ENCODE measurements at regions not wholly inside any gene's neighbourhood (a gene's known extent, or its start where the extent isn't known, plus 50 kb on each side); places are given as distances from the start of the nearest gene placed in this dataset.

DNA sequence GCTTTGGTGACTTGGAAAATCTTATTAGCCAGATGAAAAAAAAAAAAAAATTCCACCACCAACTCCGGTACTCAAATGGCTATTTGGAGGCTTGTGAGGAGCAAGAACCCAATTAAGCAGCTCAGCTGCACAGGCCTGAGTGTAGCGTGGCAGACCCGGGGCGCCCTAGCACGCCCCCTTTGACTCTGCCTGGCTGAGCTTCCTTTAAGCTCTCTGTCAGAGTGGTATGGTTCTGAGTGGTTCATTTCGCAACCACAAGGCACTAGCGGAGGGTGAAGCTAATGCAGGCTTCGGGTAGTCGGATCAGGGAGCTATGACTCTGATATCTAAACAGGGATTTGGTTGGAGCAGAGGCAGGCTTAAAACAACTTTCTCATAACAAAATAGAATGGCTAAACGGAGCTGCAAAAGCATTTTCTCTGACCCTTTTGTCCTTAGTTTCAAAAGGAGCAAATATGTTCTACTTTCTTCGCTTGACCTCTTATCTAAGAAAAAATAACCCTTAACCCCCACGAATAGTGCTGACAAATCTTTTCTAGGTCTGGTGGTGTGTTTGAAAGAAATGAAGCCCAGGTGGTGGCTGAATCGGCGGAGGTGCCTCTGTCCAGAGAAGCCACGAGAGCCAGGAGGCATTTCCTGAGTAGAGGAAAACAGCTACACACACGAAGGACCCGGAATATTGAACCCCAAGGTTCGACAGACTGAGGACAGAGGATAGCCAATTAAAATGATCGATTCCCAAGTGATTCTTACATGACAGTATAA is 285.4 kb upstream of the GLI3 start:
- TF ChIP-seq JUND (IDR thresholded peaks at IDR 0.05): no peak
- TF ChIP-seq, protein P1, sequence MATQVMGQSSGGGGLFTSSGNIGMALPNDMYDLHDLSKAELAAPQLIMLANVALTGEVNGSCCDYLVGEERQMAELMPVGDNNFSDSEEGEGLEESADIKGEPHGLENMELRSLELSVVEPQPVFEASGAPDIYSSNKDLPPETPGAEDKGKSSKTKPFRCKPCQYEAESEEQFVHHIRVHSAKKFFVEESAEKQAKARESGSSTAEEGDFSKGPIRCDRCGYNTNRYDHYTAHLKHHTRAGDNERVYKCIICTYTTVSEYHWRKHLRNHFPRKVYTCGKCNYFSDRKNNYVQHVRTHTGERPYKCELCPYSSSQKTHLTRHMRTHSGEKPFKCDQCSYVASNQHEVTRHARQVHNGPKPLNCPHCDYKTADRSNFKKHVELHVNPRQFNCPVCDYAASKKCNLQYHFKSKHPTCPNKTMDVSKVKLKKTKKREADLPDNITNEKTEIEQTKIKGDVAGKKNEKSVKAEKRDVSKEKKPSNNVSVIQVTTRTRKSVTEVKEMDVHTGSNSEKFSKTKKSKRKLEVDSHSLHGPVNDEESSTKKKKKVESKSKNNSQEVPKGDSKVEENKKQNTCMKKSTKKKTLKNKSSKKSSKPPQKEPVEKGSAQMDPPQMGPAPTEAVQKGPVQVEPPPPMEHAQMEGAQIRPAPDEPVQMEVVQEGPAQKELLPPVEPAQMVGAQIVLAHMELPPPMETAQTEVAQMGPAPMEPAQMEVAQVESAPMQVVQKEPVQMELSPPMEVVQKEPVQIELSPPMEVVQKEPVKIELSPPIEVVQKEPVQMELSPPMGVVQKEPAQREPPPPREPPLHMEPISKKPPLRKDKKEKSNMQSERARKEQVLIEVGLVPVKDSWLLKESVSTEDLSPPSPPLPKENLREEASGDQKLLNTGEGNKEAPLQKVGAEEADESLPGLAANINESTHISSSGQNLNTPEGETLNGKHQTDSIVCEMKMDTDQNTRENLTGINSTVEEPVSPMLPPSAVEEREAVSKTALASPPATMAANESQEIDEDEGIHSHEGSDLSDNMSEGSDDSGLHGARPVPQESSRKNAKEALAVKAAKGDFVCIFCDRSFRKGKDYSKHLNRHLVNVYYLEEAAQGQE (IDR thresholded peaks at IDR 0.05; ENCODE audit: low read depth): no peak
- TF ChIP-seq POLR2A (IDR thresholded peaks at IDR 0.05; ENCODE audit: borderline replicate concordance, extremely low read depth, insufficient read depth, insufficient read length): no peak
- TF ChIP-seq, protein P2, sequence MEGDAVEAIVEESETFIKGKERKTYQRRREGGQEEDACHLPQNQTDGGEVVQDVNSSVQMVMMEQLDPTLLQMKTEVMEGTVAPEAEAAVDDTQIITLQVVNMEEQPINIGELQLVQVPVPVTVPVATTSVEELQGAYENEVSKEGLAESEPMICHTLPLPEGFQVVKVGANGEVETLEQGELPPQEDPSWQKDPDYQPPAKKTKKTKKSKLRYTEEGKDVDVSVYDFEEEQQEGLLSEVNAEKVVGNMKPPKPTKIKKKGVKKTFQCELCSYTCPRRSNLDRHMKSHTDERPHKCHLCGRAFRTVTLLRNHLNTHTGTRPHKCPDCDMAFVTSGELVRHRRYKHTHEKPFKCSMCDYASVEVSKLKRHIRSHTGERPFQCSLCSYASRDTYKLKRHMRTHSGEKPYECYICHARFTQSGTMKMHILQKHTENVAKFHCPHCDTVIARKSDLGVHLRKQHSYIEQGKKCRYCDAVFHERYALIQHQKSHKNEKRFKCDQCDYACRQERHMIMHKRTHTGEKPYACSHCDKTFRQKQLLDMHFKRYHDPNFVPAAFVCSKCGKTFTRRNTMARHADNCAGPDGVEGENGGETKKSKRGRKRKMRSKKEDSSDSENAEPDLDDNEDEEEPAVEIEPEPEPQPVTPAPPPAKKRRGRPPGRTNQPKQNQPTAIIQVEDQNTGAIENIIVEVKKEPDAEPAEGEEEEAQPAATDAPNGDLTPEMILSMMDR (IDR thresholded peaks at IDR 0.05 in 2 of 3, conservative IDR thresholded peaks at IDR 0.05 in 1 of 3; ENCODE audit: borderline replicate concordance in 1 of 3, insufficient read depth in 1 of 3, low read depth in 2 of 3, low read length in 2 of 3): no peak
